ENCODE measurements at regions not wholly inside any gene's neighbourhood (a gene's known extent, or its start where the extent isn't known, plus 50 kb on each side); places are given as distances from the start of the nearest gene placed in this dataset.

DNA sequence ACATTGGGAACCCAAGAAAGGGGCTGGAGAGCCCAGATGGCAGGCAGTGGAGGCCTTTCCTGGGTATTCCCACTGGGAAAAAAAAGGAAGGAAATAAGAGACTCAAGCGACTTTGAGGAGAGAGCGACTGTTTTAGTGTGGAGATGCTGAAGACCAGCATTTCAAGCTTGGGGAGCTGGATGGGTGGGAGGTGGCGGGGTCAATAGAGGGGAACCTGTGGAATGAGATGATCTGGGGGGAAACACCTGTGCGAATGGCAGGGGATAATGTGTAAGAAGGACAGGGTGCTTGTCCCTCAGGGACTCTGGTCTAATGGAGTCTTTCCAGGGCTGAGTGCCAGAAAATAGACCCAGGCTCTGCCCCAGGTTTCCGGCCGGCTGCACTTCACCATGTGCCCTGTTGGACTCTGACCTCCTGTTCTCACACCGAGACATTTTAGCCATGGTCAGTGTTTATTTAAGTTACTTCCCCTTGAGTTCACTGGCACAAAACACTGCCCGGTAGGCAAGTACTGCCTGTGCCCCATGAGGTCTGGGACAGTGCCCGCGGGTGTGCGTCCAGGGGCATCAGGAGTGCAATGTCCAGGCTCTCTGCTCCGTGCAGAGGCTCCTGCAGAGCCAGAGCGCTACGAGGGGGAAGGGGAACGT, 50.4 kb upstream of the NKX2-2 start:
- H3K27ac ChIP-seq, result peak overlapping the region; percentile 58
- no peak for TF ChIP-seq CTCF (conservative IDR thresholded peaks at IDR 0.05)
- no peak for TF ChIP-seq ZFX (IDR thresholded peaks at IDR 0.05)

All from C4-2B (cell line).